Esophagus squamous epithelium (tissue), 4 donors: ENCODE measurements at regions not wholly inside any gene's neighbourhood (a gene's known extent, or its start where the extent isn't known, plus 50 kb on each side); places are given as distances from the start of the nearest gene placed in this dataset.

Experiments used
- CTCF ChIP-seq, 6 experiments: fragments of 450-650 bp in 4 of 6; fragments of 200-600 bp in 2 of 6; sonication (generic) in 2 of 6; IDR thresholded peaks; one replicate each; pipeline ENCODE4 v1.5.1; 2016 to 2019; ENCODE audit warnings: antibody characterized with exemption in 6 of 6, mild to moderate bottlenecking in 4 of 6, moderate library complexity in 4 of 6
- POLR2A ChIP-seq, 4 donors: fragments of 450-650 bp; IDR thresholded peaks; one replicate each; pipeline ENCODE4 v1.6.1; 2017; ENCODE audit warnings: antibody characterized with exemption in 4 of 4, mild to moderate bottlenecking in 4 of 4, moderate library complexity in 3 of 4

GRCh38 chr2:130261970-130262760, 63.9 kb upstream of the TUBA3E start:
- no peak for TF ChIP-seq CTCF (IDR thresholded peaks at IDR 0.05)
- no peak for TF ChIP-seq POLR2A (IDR thresholded peaks at IDR 0.05)
